Common myeloid progenitor, CD34-positive (primary cell): ENCODE measurements at regions not wholly inside any gene's neighbourhood (a gene's known extent, or its start where the extent isn't known, plus 50 kb on each side); places are given as distances from the start of the nearest gene placed in this dataset.

Experiments used
- CTCF ChIA-PET: fragments of 350-600 bp; sonication (Branson Sonifier 250); formaldehyde crosslinking; loops from one replicate; lab custom pipeline; 2021; ENCODE audit warnings: antibody characterized with exemption; lab: Charles Lee
- POLR2A ChIA-PET: fragments of 350-600 bp; sonication (Branson Sonifier 250); formaldehyde crosslinking; loops from one replicate; lab custom pipeline; 2021; ENCODE audit warnings: antibody characterized with exemption; lab: Charles Lee
- DNase-seq, 3 donors: peaks; one replicate each; pipeline versions ENCODE4 v3.0.0 to v3.0.0-alpha.2; 2013
- H3K27ac ChIP-seq, 2 experiments: 1 replicate in 1 of 2; 2 replicates in 1 of 2; pipeline ENCODE4 v1.7.0; 2013; ENCODE audit warnings: inconsistent platforms in 2 of 2, low read length in 2 of 2, mild to moderate bottlenecking in 2 of 2, low read depth in 1 of 2, moderate library complexity in 1 of 2; ENCODE audit not compliant: severe bottlenecking in 2 of 2, insufficient read depth in 1 of 2, poor library complexity in 1 of 2
- H3K27me3 ChIP-seq, 5 experiments: replicated peaks in 2 of 5; 1 replicate in 3 of 5; 2 replicates in 2 of 5; pipeline versions ENCODE4 v1.6.1 to v1.7.0; 2013; ENCODE audit warnings: low read length in 4 of 5, mild to moderate bottlenecking in 2 of 5, moderate library complexity in 2 of 5, inconsistent platforms in 1 of 5; ENCODE audit not compliant: insufficient read depth in 5 of 5, control insufficient read depth in 4 of 5
- H3K36me3 ChIP-seq, 4 experiments: 1 replicate in 2 of 4; 2 replicates in 2 of 4; pipeline versions ENCODE4 v1.6.1 to v1.7.0; 2013; ENCODE audit warnings: low read length in 3 of 4, control low read depth in 1 of 4, mild to moderate bottlenecking in 1 of 4; ENCODE audit not compliant: control insufficient read depth in 4 of 4, insufficient read depth in 4 of 4
- H3K4me1 ChIP-seq, 4 experiments: 1 replicate in 3 of 4; 2 replicates in 1 of 4; pipeline versions ENCODE4 v1.6.1 to v1.7.1; 2013; ENCODE audit warnings: low read length in 3 of 4, mild to moderate bottlenecking in 3 of 4, control low read depth in 1 of 4, inconsistent platforms in 1 of 4, moderate library complexity in 1 of 4; ENCODE audit not compliant: control insufficient read depth in 4 of 4, insufficient read depth in 4 of 4; ENCODE audit errors: control extremely low read depth in 1 of 4
- H3K4me3 ChIP-seq, 7 experiments: 1 replicate in 4 of 7; 2 replicates in 3 of 7; pipeline versions ENCODE4 v1.5.1 to v1.7.0; 2013; ENCODE audit warnings: mild to moderate bottlenecking in 7 of 7, low read length in 6 of 7, moderate library complexity in 6 of 7, inconsistent platforms in 2 of 7, low read depth in 2 of 7, control low read depth in 1 of 7; ENCODE audit not compliant: insufficient read depth in 4 of 7, control insufficient read depth in 1 of 7; ENCODE audit errors: extremely low read depth in 1 of 7
- H3K9me3 ChIP-seq, 5 experiments: 1 replicate in 4 of 5; 2 replicates in 1 of 5; pipeline versions ENCODE4 v1.6.1 to v1.7.1; 2013; ENCODE audit warnings: low read length in 4 of 5, mild to moderate bottlenecking in 2 of 5, inconsistent platforms in 1 of 5, low read depth in 1 of 5, moderate library complexity in 1 of 5; ENCODE audit not compliant: control insufficient read depth in 4 of 5, insufficient read depth in 2 of 5; ENCODE audit errors: control extremely low read depth in 1 of 5
- WGBS: methylation state at CpG from one replicate; pipeline ENCODE4 v1.1.5; 2013; ENCODE audit not compliant: insufficient coverage; 5-methylcytosine and 5-hydroxymethylcytosine counted together

GRCh38 chr22:49545606-49546005, 282.1 kb downstream of the BRD1 start:
- Histone ChIP-seq H3K27ac (no peak overlapping the region), H3K27me3 (no peaks in the 10 kb centered on the region), H3K4me3 (no peak overlapping the region), H3K9me3 (peaks cover 0 to 13% (median 2%) of the 10 kb centered on the region in 5 experiments), H3K4me1 (no peaks in the 10 kb centered on the region), H3K36me3 (peaks cover 0 to 3% (median 2%) of the 10 kb centered on the region in 4 experiments)
- ChIA-PET CTCF (interaction anchor here (0.6 kb wide), 1 partner anchor 158 kb away, joined by 4 read pairs; no protein-coding TSS in a partner anchor), POLR2A (no interaction called here)
- no peak for DNase-seq
- 96% methylated on average over 8 of the region's 8 CpGs for WGBS

- ChIA-PET CTCF (interaction anchor here (1.2 kb wide), 1 partner anchor 19 kb away, joined by 3 read pairs; no protein-coding TSS in a partner anchor), POLR2A (no interaction called here)
- H3K4me1 ChIP-seq, result no peaks in the 10 kb centered on the region
- peaks cover 0 to 7% (median 1%) of the 10 kb centered on the region in 4 experiments for H3K36me3 ChIP-seq
- DNase-seq, result no peak
- peaks cover 0 to 10% (median 2%) of the 10 kb centered on the region in 5 experiments for H3K9me3 ChIP-seq
- H3K4me3 ChIP-seq, result no peak overlapping the region
- 96% methylated on average over 10 of the region's 10 CpGs for WGBS
- H3K27me3 ChIP-seq, result no peaks in the 10 kb centered on the region
- H3K27ac ChIP-seq, result no peak overlapping the region
Observed at GRCh38 chr22:49544286-49544685, 283.4 kb downstream of the BRD1 start.

- ChIA-PET CTCF (interaction anchor here (1.2 kb wide), 1 partner anchor 20 kb away, joined by 3 read pairs; no protein-coding TSS in a partner anchor), POLR2A (no interaction called here)
- DNase-seq, result no peak
- H3K4me3 ChIP-seq, result no peak overlapping the region
- H3K4me1 ChIP-seq, result no peaks in the 10 kb centered on the region
- H3K36me3 ChIP-seq, result peaks cover 0 to 7% (median 3%) of the 10 kb centered on the region in 4 experiments
- H3K27ac ChIP-seq, result no peak overlapping the region
- H3K27me3 ChIP-seq, result no peaks in the 10 kb centered on the region
- 93% methylated on average over 8 of the region's 10 CpGs for WGBS
- H3K9me3 ChIP-seq, result peaks cover 0 to 10% (median 2%) of the 10 kb centered on the region in 5 experiments
Observed at GRCh38 chr22:49543876-49544275, 283.8 kb downstream of the BRD1 start.

- no peak overlapping the region for H3K4me3 ChIP-seq
- H3K4me1 ChIP-seq, result no peaks in the 10 kb centered on the region
- H3K27me3 ChIP-seq, result no peaks in the 10 kb centered on the region
- ChIA-PET POLR2A (no interaction called here), CTCF (no interaction called here)
- peaks cover 0 to 1% (median 0%) of the 10 kb centered on the region in 5 experiments for H3K9me3 ChIP-seq
- no peak for DNase-seq
- H3K27ac ChIP-seq, result no peak overlapping the region
- WGBS, result 100% methylated on average over 12 of the region's 15 CpGs
- peaks cover 0 to 7% (median 3%) of the 10 kb centered on the region in 4 experiments for H3K36me3 ChIP-seq
Observed at GRCh38 chr22:49541693-49542230, 285.9 kb downstream of the BRD1 start.

- no peaks in the 10 kb centered on the region for H3K9me3 ChIP-seq
- WGBS, result 98% methylated on average over 59 of the region's 59 CpGs
- H3K4me3 ChIP-seq, result no peak overlapping the region
- peaks cover 0 to 7% (median 3%) of the 10 kb centered on the region in 4 experiments for H3K36me3 ChIP-seq
- ChIA-PET CTCF (no interaction called here), POLR2A (no interaction called here)
- no peak for DNase-seq
- no peaks in the 10 kb centered on the region for H3K4me1 ChIP-seq
- no peaks in the 10 kb centered on the region for H3K27me3 ChIP-seq
- H3K27ac ChIP-seq, result no peak overlapping the region
Observed at GRCh38 chr22:49540913-49541692, 286.6 kb downstream of the BRD1 start.

GRCh38 chr22:49540084-49540912, 287.4 kb downstream of the BRD1 start:
- 93% methylated on average over 22 of the region's 23 CpGs for WGBS
- Histone ChIP-seq H3K4me3 (no peak overlapping the region), H3K4me1 (no peaks in the 10 kb centered on the region), H3K9me3 (no peaks in the 10 kb centered on the region), H3K27me3 (no peaks in the 10 kb centered on the region), H3K36me3 (peaks cover 0 to 7% (median 3%) of the 10 kb centered on the region in 4 experiments), H3K27ac (no peak overlapping the region)
- ChIA-PET CTCF (no interaction called here), POLR2A (no interaction called here)
- no peak for DNase-seq
